Right lung (tissue), 2 donors: ENCODE measurements at regions not wholly inside any gene's neighbourhood (a gene's known extent, or its start where the extent isn't known, plus 50 kb on each side); places are given as distances from the start of the nearest gene placed in this dataset.
"Not testable (repeated sequence)": the region's sequence is repeated elsewhere in the genome, so short reads cannot be mapped to it uniquely, and the experiment has no call there.

Experiments used
- DNase-seq, 2 donors: peaks; one replicate each; pipeline ENCODE4 v3.0.0-alpha.2; 2013

DNA sequence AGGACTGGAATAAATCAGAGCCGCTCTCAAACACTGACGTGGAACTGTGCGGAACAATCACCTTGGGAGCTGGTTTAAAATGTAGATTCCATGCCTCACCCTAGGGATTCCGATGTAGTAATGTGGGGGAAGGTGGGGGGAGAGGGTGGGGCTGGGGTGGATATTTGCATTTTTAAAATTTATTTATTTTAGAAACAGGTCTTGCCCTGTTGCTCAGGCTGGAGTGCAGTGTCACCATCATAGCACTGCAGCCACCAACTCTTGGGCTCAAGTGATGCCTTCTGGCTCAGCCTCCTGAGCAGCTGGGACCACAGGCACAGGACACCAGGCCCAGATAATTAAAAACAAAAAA lies 101.9 kb upstream of the SEC22B start:
- not testable (repeated sequence) for DNase-seq

DNA sequence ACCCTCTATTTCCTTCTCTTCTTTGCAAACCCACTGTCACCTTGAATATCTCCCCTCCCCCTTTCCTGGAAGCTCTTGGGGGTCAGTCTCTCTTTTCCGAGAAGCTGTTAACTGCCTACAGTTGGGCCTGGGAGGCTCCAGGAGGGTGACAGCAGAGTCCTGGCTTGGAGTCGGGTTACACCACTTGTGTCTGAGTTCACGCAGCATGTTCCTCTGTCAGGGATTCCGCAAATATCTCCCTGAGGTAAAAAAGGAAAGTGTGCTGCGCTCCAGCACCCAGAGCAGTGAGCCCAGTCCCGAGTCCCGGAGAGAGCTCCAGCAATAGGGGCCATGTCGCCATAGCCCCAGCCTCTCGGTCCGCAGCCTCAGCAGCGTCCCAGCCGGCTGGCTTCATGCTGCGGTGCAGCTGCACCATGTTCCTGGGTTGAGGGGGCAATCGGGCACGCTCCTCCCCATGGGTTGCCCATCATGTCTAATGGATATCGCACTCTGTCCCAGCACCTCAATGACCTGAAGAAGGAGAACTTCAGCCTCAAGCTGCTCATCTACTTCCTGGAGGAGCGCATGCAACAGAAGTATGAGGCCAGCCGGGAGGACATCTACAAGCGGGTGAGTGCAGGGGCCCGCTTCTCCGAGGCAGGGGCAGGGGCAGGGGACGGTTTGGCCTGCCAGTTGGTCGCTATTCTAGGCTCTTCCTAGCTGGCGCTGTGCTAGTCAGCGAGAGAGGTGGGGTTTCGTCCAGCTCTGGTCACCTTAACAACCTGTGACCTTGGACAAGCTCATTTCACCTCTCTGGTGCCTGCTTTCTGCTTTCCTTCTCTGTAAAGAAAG lies 101.3 kb upstream of the SEC22B start:
- not testable (repeated sequence) for DNase-seq

DNA sequence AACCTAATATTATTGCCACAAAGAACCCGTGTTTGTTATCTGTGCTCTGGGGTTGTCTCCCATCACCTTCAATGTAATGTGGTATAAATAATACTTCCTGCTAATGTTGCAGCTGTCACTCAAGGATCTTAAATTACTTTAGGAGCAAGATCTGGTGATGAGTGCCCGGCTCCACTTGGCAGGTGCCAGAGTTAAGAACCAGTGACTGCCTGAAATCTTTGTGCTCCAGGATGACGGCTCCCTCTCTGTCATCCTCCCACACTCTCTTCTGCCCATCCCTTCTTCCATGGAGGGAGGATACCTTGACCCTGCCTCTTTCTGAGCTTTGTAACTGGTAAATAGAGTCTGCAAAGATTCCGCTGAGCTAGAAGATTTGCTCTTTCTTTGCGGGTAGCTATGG lies 100.4 kb upstream of the SEC22B start:
- DNase-seq, result not testable (repeated sequence)

DNA sequence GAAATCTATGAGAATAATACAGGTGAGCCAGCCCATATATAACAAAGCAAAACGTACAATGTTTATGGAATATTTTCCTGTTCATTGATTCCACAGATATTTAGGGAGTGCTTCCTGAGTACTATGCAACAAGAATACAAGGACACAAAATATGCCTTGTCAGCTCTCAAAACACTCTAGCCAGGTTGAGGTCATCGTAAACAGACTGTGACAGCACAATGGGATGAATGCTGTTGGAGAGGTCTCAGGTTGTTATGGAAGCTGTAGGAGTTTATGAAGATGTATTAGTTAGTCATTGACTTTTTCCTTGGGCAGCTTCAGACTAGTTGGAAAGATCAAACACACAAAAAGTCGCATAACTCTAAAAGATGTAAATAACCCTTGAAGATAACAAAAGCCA lies 98.1 kb upstream of the SEC22B start:
- not testable (repeated sequence) for DNase-seq

DNA sequence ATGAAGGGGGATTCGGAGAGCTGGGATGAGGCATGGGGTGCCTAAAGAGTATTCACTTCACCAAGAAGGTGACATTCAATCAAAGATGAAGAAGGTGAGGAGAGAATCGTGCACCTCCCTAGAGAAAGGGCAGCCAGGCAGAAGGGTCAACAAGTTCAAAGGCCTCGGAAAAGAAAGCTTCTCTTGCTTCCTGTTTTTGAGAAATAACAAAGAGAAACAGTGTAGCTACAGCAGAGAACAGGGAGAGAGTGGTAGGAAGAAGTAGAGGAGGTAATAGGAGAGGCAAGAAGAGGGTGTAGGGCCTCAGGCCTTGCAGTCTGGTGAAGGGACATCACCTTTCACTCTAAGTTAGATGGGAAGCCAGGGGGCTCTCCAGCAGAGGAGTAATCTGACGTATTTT lies 97.0 kb upstream of the SEC22B start:
- DNase-seq, result not testable (repeated sequence)

DNA sequence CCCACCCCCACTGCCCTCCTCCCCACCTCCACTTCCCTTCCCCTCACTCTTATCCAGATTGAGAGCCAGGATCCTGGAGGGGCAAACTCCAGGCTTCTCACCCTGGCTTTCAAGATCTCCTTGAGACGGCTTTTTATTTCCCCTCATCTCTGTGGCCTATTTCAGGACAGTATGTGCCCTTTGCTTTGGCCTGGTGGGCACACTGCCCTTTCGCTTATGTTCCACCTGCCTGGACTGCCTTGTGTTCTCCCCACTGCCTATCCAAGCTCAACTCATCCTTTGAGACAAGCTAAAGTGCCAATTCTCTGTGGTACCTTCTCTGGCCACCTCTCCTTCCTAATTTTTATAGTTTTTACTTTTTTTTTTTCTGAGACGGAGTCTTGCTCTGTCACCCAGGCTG lies 95.9 kb upstream of the SEC22B start:
- DNase-seq, result not testable (repeated sequence)

DNA sequence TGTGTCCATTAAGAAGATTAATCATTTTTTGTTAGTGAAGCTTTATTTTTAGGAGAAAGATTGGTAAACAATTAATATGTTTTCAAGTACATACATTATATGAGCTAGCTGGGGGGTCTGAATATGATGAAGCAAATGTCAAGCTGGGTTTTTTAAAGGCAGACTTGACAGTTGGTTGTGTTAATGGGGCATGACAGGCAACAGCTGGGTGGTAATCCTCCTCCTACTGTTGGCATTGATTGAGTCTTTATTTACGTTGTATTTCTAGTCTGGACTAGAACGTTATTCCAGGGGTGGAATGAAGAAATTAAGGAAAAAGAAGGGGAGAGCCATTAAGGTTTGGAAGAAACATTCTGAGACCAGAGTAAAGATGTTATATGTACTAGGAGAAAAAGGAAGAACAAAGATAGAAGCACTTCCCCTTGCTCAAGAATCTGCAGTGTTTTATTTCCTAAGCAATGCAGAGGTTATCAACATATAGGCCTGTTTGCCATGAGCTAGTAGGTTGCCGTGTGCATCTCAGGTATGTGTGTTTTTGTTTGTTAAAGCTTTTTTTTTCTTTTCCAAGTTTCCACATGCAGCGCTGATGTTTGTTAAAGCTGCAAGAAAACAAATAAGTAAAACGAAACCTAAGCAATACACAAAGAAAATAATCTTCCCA lies 95.4 kb upstream of the SEC22B start:
- DNase-seq, result not testable (repeated sequence)

DNA sequence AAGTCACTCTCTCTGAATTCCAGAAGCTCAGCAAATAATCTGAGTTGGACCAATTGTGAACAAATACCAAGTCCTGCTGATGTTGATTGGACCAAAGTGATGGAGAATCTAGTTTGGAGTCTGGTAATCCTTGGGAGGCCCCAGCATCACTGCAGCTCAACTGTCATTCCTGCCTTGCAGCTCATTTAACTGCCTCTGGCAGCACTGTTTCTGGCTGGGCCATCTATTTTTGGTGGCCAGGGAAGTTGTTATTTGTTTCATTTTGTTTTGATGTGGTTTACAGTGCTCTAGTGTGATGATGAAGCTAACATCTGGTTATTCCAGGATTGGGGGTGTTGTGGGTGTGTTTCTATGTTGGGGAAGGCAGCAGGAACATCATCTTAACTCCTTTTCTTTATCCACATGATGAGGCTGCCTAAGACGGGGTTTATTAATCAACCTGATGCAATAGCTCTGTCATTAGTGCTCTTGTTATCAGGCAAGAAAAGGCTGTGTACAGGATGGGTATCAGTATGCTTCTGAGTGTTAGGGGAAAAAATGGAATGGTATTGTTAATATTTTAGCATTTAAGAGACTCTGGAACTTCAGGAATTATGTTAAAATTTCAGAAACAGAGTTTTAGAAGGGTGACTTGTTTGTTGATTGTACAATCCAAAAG lies 91.7 kb upstream of the SEC22B start:
- not testable (repeated sequence) for DNase-seq

DNA sequence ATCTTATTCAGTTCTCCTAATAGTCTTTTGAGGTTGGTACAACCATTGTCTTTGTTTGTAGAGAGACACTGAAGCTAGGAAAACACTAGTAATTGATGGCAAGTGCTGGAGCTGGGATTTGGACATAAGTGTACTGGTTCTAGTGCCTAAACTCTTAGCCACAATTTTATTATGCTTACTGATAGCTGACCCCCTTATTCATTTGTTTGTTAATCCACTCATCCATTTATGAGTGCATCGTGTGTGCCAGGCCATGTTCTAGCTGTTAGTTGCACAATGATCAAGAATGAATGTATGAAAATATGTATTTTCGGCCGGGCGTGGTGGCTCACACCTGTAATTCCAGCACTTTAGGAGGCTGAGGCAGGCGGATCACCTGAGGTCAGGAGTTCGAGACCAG lies 88.2 kb upstream of the SEC22B start:
- DNase-seq, result not testable (repeated sequence)

DNA sequence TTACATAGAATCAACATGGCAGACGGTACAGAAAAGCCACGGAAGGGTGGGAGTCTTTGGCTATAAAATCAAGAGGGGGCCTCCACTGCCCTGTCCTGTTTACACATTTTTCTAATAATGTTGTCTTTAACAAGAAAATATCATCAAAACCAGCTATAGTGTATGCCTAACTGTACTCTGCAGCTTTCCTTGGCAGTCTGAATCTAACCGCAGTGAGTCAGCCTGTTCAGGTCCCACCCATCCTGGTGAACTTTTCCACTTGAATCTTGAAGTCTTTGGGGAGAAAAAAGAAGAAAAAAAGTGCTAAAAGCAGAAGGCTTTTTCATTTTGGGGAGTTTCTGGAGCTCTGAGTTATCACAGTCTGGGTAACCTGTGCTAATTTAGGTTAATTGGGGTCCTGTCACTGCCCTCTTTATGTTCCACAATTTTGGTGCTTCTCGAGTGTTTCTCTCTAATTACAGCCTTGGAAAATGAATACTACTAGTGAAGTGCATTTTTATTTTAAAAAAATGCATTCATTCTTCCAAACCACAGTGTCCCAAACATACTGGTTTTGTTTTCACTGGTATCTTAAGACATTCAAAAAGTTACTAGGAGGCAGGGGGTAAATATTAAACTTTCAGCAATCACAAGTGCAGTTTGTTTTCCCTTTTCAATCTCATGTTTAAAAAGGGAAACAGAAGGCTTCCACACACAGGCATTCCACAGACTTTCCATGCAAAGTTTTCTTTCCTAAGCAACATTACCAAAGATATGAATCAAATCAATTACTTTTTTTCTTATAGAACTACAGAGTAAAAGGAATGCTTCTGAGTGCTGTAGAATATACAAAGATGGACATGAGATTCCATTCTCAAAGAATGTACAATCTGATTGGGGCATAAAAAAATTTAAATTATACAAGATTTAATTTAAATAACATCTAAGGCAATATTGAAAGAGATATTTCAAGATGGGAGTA lies 86.8 kb upstream of the SEC22B start:
- DNase-seq, result not testable (repeated sequence)

DNA sequence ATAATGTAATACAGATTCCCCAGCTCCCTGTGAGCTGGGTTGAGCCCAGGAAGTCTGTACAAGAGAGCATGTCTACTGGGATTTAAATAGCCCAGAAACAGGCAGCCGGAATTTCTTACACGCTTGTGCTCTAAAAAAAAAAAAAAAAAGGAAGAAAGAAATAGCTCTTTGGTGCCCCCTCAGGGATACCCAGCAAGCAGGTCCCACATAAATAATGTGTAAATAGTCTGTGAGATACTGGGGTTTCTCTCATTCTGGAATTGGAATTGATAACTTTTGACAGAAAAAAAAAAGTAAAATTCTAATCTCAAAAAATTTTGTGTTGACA lies 81.4 kb upstream of the SEC22B start:
- not testable (repeated sequence) for DNase-seq

DNA sequence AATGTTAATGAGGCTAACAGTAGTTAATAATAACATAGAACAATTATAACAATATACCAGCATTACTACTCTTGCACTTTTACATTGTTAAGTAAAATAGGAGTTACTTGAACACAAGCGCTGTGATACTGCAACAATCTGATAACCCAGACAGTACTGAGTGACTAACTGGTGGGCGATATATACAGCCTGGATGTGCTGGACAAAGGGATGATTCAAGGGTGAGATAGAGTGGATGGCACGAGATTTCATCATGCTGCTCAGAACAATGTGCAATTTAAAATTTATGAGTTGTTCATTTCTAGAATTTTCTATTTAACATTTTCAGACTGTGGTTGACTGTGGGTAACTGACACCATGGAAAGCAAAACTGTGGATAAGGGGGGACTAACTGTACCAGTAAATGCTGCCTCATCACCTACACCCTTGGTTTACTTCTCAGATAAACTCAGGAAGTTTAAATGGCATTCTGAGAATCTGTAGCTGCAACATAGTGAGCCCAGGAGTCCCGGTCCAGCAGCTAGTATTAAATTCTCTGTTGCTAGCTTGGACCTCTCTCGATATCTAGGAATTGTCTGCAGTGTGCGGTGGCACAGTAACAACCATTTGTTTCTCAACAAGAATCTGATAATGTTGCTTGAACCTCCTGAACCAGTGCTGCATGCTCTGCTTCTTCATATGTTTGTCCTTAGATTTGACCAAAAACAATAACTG lies 80.9 kb upstream of the SEC22B start:
- not testable (repeated sequence) for DNase-seq

DNA sequence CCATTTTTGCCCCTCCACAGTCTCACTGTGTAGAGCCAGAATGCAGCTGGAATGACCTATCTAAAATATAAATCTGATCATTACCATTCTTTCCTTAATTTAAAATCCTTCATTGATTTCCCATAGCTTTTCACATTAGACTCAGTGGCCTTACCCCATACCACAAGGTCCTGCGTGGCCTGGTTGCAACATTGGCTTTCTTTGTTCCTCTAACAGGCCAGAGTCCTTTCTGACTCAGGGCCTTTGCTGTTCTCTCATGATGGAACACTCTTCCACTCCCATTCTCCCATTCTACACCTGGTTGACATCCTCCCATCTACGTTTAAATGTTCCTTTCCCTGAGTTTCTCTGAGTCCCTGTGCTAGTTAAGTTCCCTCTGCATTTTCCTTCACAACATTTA lies 74.4 kb upstream of the SEC22B start:
- DNase-seq, result not testable (repeated sequence)

DNA sequence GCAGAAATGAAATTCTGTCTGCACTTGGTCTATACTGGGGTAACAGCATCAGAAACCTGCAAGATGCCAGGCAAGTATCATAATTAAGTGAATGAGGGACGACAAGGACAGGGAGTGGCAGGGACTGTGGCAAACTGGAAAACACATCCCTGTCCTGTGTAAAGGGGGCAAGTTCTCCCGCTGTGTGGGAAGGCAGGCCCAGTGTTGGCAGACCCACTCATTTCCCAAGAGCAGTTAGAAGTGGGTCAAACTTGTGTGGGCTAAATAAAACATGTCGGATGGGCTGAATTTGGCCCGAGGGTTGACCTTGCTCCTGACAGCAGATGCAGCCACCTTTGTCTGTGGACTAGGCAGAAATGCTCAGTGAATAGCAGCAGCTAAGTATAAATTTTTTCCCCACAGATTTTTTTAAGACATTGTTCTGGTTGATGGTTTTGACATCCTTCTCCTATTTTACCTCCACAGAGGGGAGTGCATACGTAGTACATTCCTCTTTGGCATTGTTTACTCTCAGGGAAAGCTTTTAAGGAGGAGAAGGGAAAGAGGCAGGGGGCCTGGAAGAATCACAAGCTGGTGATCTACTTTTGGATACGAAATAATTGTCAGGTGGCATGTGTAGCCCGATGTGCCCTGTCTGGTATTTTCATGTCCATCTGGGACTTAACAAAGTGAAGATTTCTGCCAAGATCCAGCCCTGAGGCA lies 72.6 kb upstream of the SEC22B start:
- not testable (repeated sequence) for DNase-seq

DNA sequence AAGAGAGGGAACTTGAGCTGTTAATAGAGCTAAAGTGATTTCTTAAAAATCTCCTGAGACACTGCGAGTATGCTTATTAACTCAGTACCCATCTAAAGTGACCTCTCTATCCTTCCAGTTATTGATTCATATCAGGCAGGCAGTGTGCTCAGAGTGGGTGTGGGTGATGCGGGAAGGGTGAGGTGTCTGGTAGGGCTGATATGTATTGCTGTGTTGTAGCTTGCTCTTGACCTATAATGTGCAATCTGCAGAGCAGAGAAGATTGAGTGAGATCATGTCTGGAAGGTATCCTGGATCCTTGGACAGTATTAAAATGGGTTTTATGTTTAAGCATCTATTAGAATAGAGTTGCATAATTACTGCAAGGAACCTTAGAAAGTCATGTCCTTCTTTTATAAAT lies 71.9 kb upstream of the SEC22B start:
- not testable (repeated sequence) for DNase-seq

DNA sequence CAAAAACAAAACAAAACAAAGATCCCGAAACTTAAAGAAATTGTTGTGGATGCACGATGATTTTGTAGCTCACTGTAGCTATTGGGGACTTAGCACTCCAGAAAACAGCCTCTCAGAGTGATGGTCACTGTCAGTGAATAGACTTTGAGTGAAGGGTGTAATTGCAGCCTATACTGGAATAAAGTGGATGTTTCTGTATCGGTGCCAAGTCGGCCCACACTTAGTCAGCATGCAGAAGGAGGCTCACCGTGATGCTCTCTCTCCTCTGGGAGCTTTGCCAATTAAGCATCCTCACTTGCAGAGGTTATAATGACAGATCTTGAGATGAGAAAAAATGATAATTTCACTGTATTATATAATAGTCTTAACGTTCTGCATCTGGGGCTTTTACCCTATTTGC lies 67.5 kb upstream of the SEC22B start:
- DNase-seq, result not testable (repeated sequence)

DNA sequence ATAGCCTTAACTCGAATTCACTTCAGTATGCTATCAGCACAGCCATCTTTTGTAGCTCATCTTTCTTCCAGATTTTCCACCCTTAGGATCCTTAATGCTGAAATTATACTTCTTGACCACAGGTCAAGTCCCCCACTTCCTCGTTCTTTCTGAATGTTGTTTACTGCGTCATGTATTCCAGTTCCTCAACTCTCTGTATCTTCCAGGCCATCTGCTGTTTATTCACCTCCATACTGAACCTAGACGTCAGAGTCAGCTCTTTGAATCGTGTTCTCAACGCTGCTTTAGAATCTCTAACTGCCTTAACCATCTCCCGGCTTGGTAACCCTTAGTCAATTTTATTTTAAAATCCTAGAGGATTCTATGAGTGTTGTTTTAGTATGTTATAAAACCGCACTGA lies 66.3 kb upstream of the SEC22B start:
- DNase-seq, result not testable (repeated sequence)

DNA sequence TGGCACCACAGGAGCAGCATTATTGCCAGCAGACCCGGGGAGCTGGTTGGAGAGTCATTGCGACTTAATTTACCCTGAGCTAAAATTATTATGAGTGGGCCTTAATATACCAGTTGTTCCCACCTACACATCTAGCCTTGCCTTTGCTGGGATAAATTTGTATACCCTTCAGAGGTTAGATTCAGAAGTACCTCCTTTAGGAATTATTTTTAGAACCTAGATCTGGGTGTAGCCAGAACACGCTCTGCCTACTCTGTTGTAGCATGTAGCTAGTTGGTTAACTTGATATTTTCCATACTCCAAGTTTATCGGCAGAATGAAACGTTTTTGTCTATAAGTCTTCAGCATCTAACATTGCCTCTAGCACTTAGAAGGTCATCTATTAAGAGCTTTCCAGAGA lies 65.5 kb upstream of the SEC22B start:
- not testable (repeated sequence) for DNase-seq

DNA sequence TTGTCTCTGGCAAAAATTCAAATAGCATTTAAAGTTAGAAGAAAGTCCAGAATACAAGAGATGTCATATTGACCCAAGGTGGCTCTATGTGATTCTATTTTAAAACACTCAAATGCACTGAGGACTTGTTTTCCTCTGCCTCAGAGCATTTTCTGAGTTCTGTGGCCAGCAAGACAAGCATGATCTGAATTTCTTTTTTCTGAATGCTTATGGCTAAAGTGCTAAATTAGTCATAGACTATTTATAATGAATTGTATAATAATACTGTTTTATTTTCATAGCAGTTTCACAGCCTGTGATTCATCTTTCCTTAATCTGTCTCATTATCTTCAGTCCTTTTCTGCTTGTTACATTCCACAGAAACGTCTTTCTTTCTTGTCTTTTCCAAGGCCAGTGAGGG lies 63.9 kb upstream of the SEC22B start:
- not testable (repeated sequence) for DNase-seq

DNA sequence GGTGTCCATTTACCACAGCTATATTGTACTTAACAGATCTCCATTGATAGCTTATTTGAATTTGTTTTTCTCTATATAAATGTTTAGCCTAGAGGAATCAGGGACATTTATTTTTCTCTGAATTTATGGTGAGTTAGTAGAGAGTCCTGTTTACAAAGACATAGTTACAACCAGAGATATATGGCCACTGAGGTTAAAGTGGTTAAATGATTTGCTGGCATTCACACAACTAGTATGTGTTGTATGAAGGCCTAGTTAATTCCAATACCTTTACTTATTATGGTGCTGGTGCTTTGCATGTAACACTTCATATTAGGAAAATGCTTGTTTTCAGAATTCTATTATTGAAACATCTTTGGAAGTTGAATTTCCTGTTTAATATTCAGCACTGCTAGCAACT lies 63.0 kb upstream of the SEC22B start:
- DNase-seq, result not testable (repeated sequence)
